ENCODE measurements at regions not wholly inside any gene's neighbourhood (a gene's known extent, or its start where the extent isn't known, plus 50 kb on each side); places are given as distances from the start of the nearest gene placed in this dataset.

DNA sequence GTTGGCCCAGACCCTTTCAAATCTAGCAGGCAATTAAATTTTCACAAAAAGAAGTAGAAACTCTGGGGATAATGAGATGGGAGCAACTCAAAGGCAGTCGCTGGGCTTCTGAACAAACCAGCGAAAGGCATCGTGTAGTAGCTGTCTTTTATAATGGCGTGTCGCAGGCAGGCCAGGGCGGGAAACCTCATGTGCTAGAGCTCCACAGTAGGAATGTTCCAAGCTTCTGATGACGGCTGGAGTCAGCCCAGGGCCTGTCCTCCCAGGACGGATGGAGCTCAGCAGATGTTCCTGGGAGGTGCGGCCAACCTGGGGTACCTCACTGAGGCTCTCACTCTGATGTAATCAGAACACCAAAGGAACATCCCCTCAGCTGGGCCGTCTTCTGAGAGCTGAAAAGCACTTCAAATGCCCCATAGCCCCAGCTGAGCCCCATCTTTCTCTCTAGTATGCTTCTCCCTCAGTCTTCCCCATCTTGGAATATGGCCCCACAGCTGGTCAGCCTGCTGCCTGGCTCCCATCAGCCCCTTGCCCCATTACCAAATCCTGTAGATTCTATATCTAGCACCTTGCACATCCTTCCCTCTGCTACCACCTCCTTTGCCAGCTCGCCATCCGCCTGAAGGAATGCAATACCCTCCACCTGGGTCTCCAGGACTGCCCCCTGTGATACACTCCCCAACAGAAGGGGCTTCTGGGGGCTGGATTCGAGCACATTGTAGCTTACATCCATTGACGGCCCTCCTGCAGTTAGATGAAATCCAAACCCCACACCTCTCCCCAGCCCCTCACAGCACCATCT is 54.9 kb upstream of the ATP2B2 start:
- no peak for DNase-seq
- TF ChIP-seq, protein P1, sequence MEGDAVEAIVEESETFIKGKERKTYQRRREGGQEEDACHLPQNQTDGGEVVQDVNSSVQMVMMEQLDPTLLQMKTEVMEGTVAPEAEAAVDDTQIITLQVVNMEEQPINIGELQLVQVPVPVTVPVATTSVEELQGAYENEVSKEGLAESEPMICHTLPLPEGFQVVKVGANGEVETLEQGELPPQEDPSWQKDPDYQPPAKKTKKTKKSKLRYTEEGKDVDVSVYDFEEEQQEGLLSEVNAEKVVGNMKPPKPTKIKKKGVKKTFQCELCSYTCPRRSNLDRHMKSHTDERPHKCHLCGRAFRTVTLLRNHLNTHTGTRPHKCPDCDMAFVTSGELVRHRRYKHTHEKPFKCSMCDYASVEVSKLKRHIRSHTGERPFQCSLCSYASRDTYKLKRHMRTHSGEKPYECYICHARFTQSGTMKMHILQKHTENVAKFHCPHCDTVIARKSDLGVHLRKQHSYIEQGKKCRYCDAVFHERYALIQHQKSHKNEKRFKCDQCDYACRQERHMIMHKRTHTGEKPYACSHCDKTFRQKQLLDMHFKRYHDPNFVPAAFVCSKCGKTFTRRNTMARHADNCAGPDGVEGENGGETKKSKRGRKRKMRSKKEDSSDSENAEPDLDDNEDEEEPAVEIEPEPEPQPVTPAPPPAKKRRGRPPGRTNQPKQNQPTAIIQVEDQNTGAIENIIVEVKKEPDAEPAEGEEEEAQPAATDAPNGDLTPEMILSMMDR (IDR thresholded peaks at IDR 0.05; ENCODE audit: low read depth, low read length): no peak
- no peaks in the 10 kb centered on the region for H3K27me3 ChIP-seq (ENCODE audit: insufficient read depth, low read depth, severe bottlenecking)
- H3K4me3 ChIP-seq (ENCODE audit: low read depth, low read length): no peak overlapping the region
- H3K36me3 ChIP-seq: no peaks in the 10 kb centered on the region
- no peaks in the 10 kb centered on the region for H3K9me3 ChIP-seq (ENCODE audit: severe bottlenecking)
- no peak overlapping the region for H3K27ac ChIP-seq

- no peak overlapping the region for H3K27ac ChIP-seq
- H3K9me3 ChIP-seq (ENCODE audit: severe bottlenecking): no peaks in the 10 kb centered on the region
- no peak overlapping the region for H3K4me3 ChIP-seq (ENCODE audit: low read depth, low read length)
- H3K27me3 ChIP-seq (ENCODE audit: insufficient read depth, low read depth, severe bottlenecking): no peaks in the 10 kb centered on the region
- TF ChIP-seq, protein P1 (IDR thresholded peaks at IDR 0.05; ENCODE audit: low read depth, low read length): no peak
- H3K36me3 ChIP-seq: no peaks in the 10 kb centered on the region
- DNase-seq: no peak
Observed at GRCh38 chr3:10561162-10561945, 56.0 kb upstream of the ATP2B2 start.

DNA sequence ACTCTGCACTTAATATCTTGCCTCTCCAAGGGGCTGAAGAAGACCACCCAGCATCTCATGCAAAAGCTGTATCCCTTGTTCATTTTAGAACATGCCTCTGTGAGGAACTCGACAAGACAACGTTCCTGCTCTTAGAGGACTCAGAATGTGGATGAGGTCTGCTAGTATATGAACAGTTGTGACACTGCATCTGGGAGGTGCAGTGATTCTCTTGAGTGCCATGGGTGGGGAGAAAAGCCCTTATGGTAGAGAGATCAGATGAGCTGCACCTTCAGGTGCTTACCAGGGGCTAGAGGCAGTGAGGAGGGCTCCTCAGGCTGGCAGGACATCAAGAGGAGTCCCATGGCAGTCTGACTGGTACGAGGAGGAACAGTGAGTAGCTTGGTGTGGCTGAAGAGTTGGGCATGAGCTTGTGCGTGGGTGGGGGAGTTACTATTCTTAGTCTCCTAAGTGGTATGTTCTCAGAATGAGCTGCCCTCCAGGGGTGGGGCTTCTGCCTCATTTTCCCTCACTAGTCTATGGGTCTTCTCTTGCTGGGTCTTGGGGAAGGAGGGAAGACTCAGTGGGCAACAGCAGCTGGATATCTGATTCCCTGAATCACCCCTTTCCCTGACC is 56.7 kb upstream of the ATP2B2 start:
- TF ChIP-seq, protein P1 (IDR thresholded peaks at IDR 0.05; ENCODE audit: low read depth, low read length): no peak
- H3K27ac ChIP-seq: no peak overlapping the region
- no peaks in the 10 kb centered on the region for H3K27me3 ChIP-seq (ENCODE audit: insufficient read depth, low read depth, severe bottlenecking)
- H3K4me3 ChIP-seq (ENCODE audit: low read depth, low read length): no peak overlapping the region
- DNase-seq: no peak
- no peaks in the 10 kb centered on the region for H3K9me3 ChIP-seq (ENCODE audit: severe bottlenecking)
- H3K36me3 ChIP-seq: no peaks in the 10 kb centered on the region

GRCh38 chr3:10563396-10563795 is 58.0 kb upstream of the ATP2B2 start:
- no peaks in the 10 kb centered on the region for H3K27me3 ChIP-seq (ENCODE audit: insufficient read depth, low read depth, severe bottlenecking)
- H3K9me3 ChIP-seq (ENCODE audit: severe bottlenecking): no peaks in the 10 kb centered on the region
- H3K27ac ChIP-seq: no peak overlapping the region
- TF ChIP-seq, protein P1 (IDR thresholded peaks at IDR 0.05; ENCODE audit: low read depth, low read length): no peak
- DNase-seq: no peak
- no peak overlapping the region for H3K4me3 ChIP-seq (ENCODE audit: low read depth, low read length)
- H3K36me3 ChIP-seq: no peaks in the 10 kb centered on the region

- H3K9me3 ChIP-seq (ENCODE audit: severe bottlenecking): no peaks in the 10 kb centered on the region
- no peaks in the 10 kb centered on the region for H3K36me3 ChIP-seq
- H3K27me3 ChIP-seq (ENCODE audit: insufficient read depth, low read depth, severe bottlenecking): no peaks in the 10 kb centered on the region
- no peak for DNase-seq
- H3K27ac ChIP-seq: no peak overlapping the region
- TF ChIP-seq, protein P1 (IDR thresholded peaks at IDR 0.05; ENCODE audit: low read depth, low read length): no peak
- no peak overlapping the region for H3K4me3 ChIP-seq (ENCODE audit: low read depth, low read length)
Observed at GRCh38 chr3:10565814-10566213, 60.4 kb upstream of the ATP2B2 start.
